Frontal cortex (tissue), 3 donors: ENCODE measurements at regions not wholly inside any gene's neighbourhood (a gene's known extent, or its start where the extent isn't known, plus 50 kb on each side); places are given as distances from the start of the nearest gene placed in this dataset.

ENCODE experiments used
- DNase-seq, 2 donors: peaks; one replicate each; pipeline ENCODE4 v3.0.0; 2012; ENCODE audit warnings: low spot score in 2 of 2
- FAIRE-seq: peaks from 2 replicates; lab custom pipeline; 2012; peaks lifted over from hg19 to GRCh38; lab: Jason Lieb, UNC
- donor health status: control.
- donor health status: control.
- donor health status: control.

- FAIRE-seq (no peak), DNase-seq (no peak)
Observed at GRCh38 chr2:120958623-120959366, 223.1 kb downstream of the GLI2 start.

DNA sequence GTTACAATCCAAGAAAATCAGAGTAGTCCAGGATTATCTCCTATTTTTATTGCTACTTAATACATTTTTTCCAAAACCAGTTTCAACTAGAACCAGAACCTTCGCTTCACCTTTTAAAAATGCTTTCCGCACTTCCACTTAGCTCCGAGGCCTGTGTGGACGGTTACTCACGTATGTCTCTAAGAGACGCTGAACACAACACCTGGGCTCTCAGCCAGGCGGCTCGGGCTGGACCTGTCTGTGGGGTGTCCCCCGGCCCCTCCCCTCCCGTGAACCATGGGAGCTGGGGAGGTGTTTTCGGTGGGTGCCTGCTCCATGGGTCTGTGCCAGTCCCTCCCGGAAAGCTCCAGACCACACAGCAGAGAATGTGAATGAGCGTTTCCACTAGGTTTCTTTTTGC, 223.8 kb downstream of the GLI2 start:
- DNase-seq (no peak), FAIRE-seq (no peak)

DNA sequence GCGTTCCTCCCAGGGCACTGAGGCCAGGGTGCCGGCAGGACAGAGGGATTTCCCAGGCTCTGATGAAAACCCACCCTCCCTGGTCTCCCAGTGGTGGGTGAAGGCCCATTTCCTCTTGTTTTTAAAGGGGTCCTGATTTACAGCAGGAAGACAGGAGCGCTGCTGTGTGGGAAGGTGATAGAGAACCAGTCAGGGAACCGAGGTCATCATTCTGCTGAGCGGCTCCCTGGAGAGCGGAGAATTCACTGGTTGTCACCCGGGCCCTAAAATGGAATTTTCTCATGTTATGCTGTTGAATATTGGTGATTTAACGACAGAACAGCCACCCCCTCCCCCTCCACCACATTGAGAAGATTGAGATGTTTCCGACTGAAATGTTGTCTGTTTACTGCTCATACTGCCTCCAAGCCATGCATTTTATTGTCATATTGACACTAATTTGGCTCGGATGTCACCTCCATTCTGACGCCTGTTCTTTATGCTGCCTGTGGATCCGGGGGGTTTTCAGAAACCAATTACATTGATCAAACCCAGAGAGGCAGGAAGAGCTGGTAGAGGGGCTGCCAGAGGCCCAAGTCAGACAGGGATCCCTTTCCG, 225.2 kb downstream of the GLI2 start:
- FAIRE-seq (no peak), DNase-seq (no peak)

GRCh38 chr2:120961396-120961795, 225.7 kb downstream of the GLI2 start:
- FAIRE-seq (no peak), DNase-seq (no peak)

- no peak for DNase-seq
- FAIRE-seq, result no peak
Observed at GRCh38 chr2:120963997-120964705, 228.5 kb downstream of the GLI2 start.

GRCh38 chr2:120964819-120965218, 229.2 kb downstream of the GLI2 start:
- no peak for FAIRE-seq
- no peak for DNase-seq

DNA sequence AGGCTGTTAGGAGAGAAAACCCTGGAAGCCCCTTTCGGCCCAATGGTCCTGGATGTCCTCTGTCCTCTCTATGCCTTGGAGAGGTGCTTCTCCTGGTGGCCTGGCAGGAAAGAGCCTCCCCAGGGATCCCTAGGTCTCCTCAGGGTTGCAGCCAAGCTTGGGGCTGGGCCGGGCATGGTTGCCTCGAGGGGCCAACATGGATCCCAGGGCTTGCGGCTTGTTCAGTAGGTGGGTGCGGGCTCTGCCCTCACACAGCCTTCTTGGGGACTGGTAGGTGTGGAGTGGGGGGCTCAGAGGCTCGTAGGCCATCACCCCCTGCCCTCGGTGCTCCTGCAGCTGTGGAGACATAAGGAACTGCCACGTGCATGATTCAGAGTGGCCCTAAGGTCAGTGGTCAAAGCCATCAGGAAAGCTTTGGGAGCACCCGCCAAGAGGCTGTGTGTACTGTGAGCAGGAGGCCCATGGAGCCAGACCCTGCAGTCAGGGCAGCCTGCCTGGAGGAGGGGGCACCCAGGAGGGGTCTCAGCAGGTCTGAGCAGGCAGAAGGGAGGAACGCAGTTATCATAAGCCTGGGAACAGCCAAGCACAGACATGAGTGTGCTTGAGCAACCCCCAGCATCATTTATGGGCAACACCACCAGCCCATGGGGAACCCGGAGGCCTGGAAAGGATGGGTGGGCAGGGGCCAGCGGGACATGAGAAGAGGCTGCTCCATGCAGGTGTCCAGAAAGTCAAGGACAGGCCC, 231.0 kb downstream of the GLI2 start:
- FAIRE-seq (no peak), DNase-seq (no peak)

DNA sequence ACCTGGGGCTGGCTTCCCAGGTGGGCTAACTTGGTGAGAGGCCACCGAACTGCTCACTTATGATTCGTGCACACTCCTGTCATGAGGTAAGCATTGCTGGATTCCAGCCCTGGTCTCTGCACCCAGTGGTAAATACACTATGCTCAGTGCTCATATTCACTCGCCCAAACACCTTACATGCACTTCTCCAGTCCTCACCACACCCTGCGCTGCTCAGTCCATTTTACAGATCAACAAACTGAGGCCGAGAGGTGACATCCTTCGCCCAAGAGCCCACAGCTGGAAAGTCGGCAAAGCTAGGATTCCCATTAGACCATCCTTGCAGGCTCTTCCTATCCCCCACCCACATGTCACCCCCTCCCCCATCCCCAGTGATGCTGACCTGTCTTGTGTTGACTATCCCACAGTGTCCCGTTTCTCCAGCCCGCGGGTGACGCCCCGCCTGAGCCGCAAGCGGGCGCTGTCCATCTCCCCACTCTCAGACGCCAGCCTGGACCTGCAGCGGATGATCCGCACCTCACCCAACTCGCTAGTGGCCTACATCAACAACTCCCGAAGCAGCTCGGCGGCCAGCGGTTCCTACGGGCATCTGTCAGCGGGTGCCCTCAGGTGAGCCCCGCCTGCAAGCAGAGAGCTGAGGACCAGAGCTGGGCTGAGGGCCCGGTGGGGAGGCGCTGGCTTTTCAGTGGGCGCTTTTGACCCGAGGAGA, 232.8 kb downstream of the GLI2 start:
- DNase-seq (no peak), FAIRE-seq (no peak)

GRCh38 chr2:120969613-120970355, 234.1 kb downstream of the GLI2 start:
- no peak for FAIRE-seq
- DNase-seq, result no peak

DNA sequence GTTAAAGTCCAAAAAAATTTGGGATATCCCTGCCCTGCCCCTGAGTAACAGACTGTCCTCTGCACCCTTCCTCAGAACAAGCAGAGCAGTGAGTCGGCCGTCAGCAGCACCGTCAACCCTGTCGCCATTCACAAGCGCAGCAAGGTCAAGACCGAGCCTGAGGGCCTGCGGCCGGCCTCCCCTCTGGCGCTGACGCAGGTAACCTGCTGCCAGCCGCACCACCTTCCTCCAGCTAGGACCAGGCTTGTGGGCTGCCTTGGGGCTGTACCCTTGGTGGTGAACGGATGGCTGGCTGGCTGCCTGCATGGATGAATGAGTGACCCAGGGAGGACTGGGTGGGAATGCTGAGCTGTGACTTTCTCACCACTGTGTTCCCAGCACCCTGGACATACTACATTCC, 236.2 kb downstream of the GLI2 start:
- DNase-seq, result no peak
- no peak for FAIRE-seq

DNA sequence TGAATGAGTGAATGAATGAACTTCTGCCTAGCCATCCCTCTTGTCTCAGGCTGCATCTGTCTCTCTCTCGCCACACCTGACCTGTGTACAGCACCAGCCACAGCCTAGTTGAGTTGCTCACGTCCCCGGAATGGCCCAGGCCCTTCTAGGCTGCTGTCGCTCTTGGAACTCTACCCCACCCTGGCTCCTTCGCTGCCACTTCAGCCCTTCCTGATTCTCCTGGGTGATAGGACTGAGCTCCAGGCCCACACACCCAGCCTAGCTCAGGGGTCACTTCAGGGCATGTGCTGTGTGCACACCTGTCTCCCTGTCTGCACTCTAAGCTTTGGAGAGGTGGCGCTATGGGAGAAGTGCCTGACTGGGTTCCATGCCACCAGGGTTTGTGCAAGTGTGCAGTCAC, 236.6 kb downstream of the GLI2 start:
- no peak for DNase-seq
- no peak for FAIRE-seq

DNA sequence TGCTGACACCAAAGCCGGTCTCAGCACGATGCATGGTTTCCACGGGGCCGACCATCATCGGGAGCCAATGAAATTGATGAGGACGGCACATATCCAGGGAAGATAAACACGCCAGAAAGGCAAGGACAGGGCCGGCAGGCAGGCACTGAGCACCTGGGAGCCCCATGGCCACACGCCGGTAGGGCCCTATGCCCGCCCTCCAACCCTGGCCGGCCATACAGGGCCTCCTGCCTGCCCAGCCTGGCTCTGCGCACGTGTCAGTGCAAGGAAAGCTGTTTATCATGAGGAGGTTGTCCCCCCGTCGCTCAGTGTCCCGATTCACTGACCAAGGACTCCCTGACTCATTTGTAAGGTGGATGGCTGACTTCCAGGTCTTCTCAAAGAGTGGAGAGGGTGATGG, 237.5 kb downstream of the GLI2 start:
- FAIRE-seq, result no peak
- DNase-seq, result no peak

- FAIRE-seq (no peak), DNase-seq (no peak)
Observed at GRCh38 chr2:120974950-120975349, 239.3 kb downstream of the GLI2 start.

DNA sequence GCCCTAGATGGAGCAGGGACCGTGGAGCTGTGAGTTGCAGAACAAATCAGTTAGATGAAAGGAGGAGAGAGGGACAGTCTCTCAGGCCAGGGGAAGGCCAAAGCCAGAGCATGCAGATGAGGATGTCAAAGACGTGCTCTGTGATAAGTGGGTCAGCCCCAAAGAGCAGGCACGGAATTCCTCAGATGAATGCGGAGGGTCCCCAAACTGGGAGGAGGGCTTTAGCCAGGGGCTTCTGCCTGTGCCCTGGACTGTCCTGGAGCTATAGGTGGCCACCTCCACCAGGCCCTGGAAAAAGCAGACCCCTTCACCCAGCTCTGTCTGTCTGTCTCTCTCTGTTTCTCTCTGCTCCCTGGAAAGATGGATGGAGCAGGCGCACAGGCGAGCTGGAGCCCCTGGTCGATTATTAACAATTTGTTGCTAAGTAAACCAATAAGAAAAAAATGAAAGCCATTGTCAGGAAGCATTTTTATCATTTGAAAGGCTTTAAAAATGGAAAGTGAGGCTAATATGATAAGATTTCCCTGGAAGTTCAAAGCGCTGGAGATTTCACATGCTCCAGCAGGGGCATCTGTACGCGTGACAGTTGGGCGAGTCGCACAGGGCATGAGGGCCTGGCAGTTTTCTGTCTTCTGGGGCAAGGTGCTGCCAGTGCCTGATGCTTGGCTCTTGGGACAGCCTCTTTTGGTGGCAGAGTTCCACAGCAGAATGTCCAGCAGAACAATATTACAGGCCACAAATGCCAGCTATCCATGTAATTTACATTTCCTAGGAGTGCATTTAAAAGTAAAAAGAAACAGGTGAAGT, 241.0 kb downstream of the GLI2 start:
- DNase-seq, result no peak
- FAIRE-seq, result no peak

- FAIRE-seq (no peak), DNase-seq (no peak)
Observed at GRCh38 chr2:120977582-120978358, 242.1 kb downstream of the GLI2 start.

DNA sequence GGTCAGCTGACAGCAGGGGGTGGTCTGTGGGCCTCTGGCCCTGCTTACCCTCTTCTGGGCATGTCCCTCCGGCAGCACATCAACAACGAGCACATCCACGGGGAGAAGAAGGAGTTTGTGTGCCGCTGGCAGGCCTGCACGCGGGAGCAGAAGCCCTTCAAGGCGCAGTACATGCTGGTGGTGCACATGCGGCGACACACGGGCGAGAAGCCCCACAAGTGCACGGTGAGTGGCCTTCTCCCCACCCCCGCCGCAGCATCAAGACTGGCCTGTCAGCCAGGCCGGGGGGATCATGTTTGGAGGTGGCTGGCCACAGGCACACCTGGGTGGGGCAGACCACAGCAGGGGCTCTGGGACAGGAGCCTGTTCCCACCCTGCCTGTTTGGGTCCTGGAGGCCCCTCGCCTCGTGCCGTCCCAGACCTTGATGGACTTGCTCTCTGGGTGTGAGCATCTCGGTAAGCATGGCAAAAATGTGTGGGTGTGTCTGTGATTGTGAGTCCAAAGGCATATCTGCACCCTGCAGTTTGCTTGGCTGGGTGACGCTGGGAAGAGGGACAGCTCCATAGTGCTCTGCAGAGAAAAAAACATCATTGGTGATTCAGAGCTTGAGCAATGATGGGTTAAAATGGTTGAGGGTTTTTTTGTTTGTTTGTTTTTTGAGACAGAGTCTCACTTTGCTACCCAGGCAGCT, 242.8 kb downstream of the GLI2 start:
- DNase-seq (no peak), FAIRE-seq (no peak)

- FAIRE-seq (no peak), DNase-seq (no peak)
Observed at GRCh38 chr2:120979398-120979797, 243.7 kb downstream of the GLI2 start.
